Lower lobe of right lung (tissue), 2 donors: ENCODE measurements at regions not wholly inside any gene's neighbourhood (a gene's known extent, or its start where the extent isn't known, plus 50 kb on each side); places are given as distances from the start of the nearest gene placed in this dataset.

Source experiments
- ATAC-seq, 2 donors: fragments of 200-7000 bp; cut with Tn5 transposase; one replicate each; pipeline ENCODE4 v1.9.1; 2020 to 2022; ENCODE audit warnings: mild to moderate bottlenecking in 2 of 2, moderate library complexity in 2 of 2
- DNase-seq: peaks from one replicate; pipeline ENCODE4 v3.0.0-alpha.2; 2020
- H3K27ac ChIP-seq: fragments of 200-600 bp; one replicate; pipeline ENCODE4 v1.8.0; 2022
- H3K27me3 ChIP-seq: fragments of 200-600 bp; one replicate; pipeline ENCODE4 v1.8.0; 2022; ENCODE audit warnings: low read depth
- H3K36me3 ChIP-seq: fragments of 200-600 bp; one replicate; pipeline ENCODE4 v1.8.0; 2022; ENCODE audit warnings: mild to moderate bottlenecking
- H3K4me1 ChIP-seq: fragments of 200-600 bp; one replicate; pipeline ENCODE4 v1.8.0; 2022
- H3K4me3 ChIP-seq: fragments of 200-600 bp; one replicate; pipeline ENCODE4 v1.8.0; 2022; ENCODE audit warnings: mild to moderate bottlenecking
- H3K9me3 ChIP-seq: fragments of 200-600 bp; one replicate; pipeline ENCODE4 v1.8.0; 2022
- CTCF ChIP-seq: fragments of 200-600 bp; IDR thresholded peaks from one replicate; pipeline ENCODE4 v1.8.0; 2022; ENCODE audit warnings: antibody characterized with exemption, mild to moderate bottlenecking
- intact Hi-C: fragments of 100-400 bp; cut with DNase I; formaldehyde crosslinking; loops from one replicate; pipeline ENCODE4 v1.11.0; 2022
- donor health status: DM: no; HTN: yes; CAD: no; lungs with severe emphysema.

- H3K4me3 ChIP-seq, result no peak overlapping the region
- peaks cover 18% of the 10 kb centered on the region for H3K9me3 ChIP-seq
- TF ChIP-seq CTCF, result no peak
- ATAC-seq (no peak), DNase-seq (no peak)
- H3K4me1 ChIP-seq, result no peaks in the 10 kb centered on the region
- no peaks in the 10 kb centered on the region for H3K36me3 ChIP-seq
- H3K27ac ChIP-seq, result no peak overlapping the region
- H3K27me3 ChIP-seq, result no peaks in the 10 kb centered on the region
- intact Hi-C loops, result no loop called here
Measured at GRCh38 chr18:64436111-64436510, 287.2 kb upstream of the LINC00305 start.

GRCh38 chr18:64419156-64419555 is 270.3 kb upstream of the LINC00305 start:
- Histone ChIP-seq H3K4me3 (no peak overlapping the region), H3K27me3 (no peaks in the 10 kb centered on the region), H3K9me3 (no peaks in the 10 kb centered on the region), H3K27ac (no peak overlapping the region), H3K36me3 (no peaks in the 10 kb centered on the region), H3K4me1 (no peaks in the 10 kb centered on the region)
- intact Hi-C loops, result no loop called here
- DNase-seq, result no peak
- no peak for ATAC-seq
- no peak for TF ChIP-seq CTCF

GRCh38 chr18:64416990-64417389 is 268.1 kb upstream of the LINC00305 start:
- intact Hi-C loops, result no loop called here
- Histone ChIP-seq H3K36me3 (no peaks in the 10 kb centered on the region), H3K9me3 (no peaks in the 10 kb centered on the region), H3K27ac (no peak overlapping the region), H3K4me3 (no peak overlapping the region), H3K4me1 (no peaks in the 10 kb centered on the region), H3K27me3 (no peaks in the 10 kb centered on the region)
- no peak for TF ChIP-seq CTCF
- no peak for DNase-seq
- ATAC-seq, result no peak

GRCh38 chr18:64415218-64415617 is 266.3 kb upstream of the LINC00305 start:
- no peaks in the 10 kb centered on the region for H3K27me3 ChIP-seq
- TF ChIP-seq CTCF, result no peak
- H3K4me1 ChIP-seq, result no peaks in the 10 kb centered on the region
- H3K36me3 ChIP-seq, result no peaks in the 10 kb centered on the region
- no peaks in the 10 kb centered on the region for H3K9me3 ChIP-seq
- DNase-seq (no peak), ATAC-seq (no peak)
- intact Hi-C loops, result no loop called here
- H3K4me3 ChIP-seq, result no peak overlapping the region
- H3K27ac ChIP-seq, result no peak overlapping the region

- no peak for ATAC-seq
- H3K4me3 ChIP-seq, result no peak overlapping the region
- H3K27ac ChIP-seq, result no peak overlapping the region
- intact Hi-C loops, result no loop called here
- no peaks in the 10 kb centered on the region for H3K36me3 ChIP-seq
- DNase-seq, result no peak
- no peak for TF ChIP-seq CTCF
- no peaks in the 10 kb centered on the region for H3K27me3 ChIP-seq
- H3K4me1 ChIP-seq, result no peaks in the 10 kb centered on the region
- H3K9me3 ChIP-seq, result no peaks in the 10 kb centered on the region
Measured at GRCh38 chr18:64410685-64411084, 261.8 kb upstream of the LINC00305 start.

GRCh38 chr18:64409511-64409910 is 260.6 kb upstream of the LINC00305 start:
- no peak overlapping the region for H3K27ac ChIP-seq
- H3K4me3 ChIP-seq, result no peak overlapping the region
- no peaks in the 10 kb centered on the region for H3K9me3 ChIP-seq
- TF ChIP-seq CTCF, result peak; percentile 42
- H3K4me1 ChIP-seq, result no peaks in the 10 kb centered on the region
- no peaks in the 10 kb centered on the region for H3K27me3 ChIP-seq
- intact Hi-C loops, result no loop called here
- DNase-seq (no peak), ATAC-seq (peak in 1 of 2 donors; percentile 21)
- H3K36me3 ChIP-seq, result no peaks in the 10 kb centered on the region
